Lung (tissue), 11 donors: ENCODE measurements at regions not wholly inside any gene's neighbourhood (a gene's known extent, or its start where the extent isn't known, plus 50 kb on each side); places are given as distances from the start of the nearest gene placed in this dataset.

Experiments used
- ATAC-seq: fragments of 200-7000 bp; cut with Tn5 transposase; one replicate; pipeline ENCODE4 v1.9.1; 2020; ENCODE audit warnings: moderate number of reproducible peaks; ENCODE audit not compliant: insufficient read depth, low FRiP score
- DNase-seq, 3 donors: peaks; one replicate each; pipeline ENCODE4 v3.0.0-alpha.2; 2013 to 2017
- H3K27ac ChIP-seq, 2 donors: one replicate each; pipeline ENCODE4 v1.5.1; 2013; ENCODE audit warnings: mild to moderate bottlenecking in 2 of 2, moderate library complexity in 2 of 2, control low read depth in 1 of 2, inconsistent platforms in 1 of 2, low read depth in 1 of 2, low read length in 1 of 2
- H3K27me3 ChIP-seq, 3 donors: one replicate each; pipeline ENCODE4 v1.5.1; 2013; ENCODE audit warnings: low read length in 2 of 3; ENCODE audit not compliant: control insufficient read depth in 3 of 3, insufficient read depth in 3 of 3
- H3K36me3 ChIP-seq, 4 donors: one replicate each; pipeline ENCODE4 v1.5.1; 2013; ENCODE audit warnings: low read length in 4 of 4, mild to moderate bottlenecking in 1 of 4, moderate library complexity in 1 of 4; ENCODE audit not compliant: control insufficient read depth in 4 of 4, insufficient read depth in 4 of 4
- H3K4me1 ChIP-seq, 5 donors: one replicate each; pipeline ENCODE4 v1.5.1; 2013; ENCODE audit warnings: low read length in 5 of 5, mild to moderate bottlenecking in 2 of 5, moderate library complexity in 1 of 5; ENCODE audit not compliant: control insufficient read depth in 5 of 5, insufficient read depth in 5 of 5
- H3K4me3 ChIP-seq: one replicate; pipeline ENCODE4 v1.5.1; 2013; ENCODE audit warnings: mild to moderate bottlenecking, control low read depth, moderate library complexity
- H3K9ac ChIP-seq, 2 donors: one replicate each; pipeline ENCODE4 v1.5.1; 2013; ENCODE audit warnings: low read length in 2 of 2, control low read depth in 1 of 2; ENCODE audit not compliant: insufficient read depth in 1 of 2
- H3K9me3 ChIP-seq, 4 donors: one replicate each; pipeline ENCODE4 v1.5.1; 2013; ENCODE audit warnings: low read length in 3 of 4, mild to moderate bottlenecking in 1 of 4, moderate library complexity in 1 of 4; ENCODE audit not compliant: control insufficient read depth in 4 of 4, insufficient read depth in 3 of 4
- CTCF ChIP-seq: IDR thresholded peaks from 2 replicates; pipeline ENCODE4 v1.5.1; 2012; ENCODE audit warnings: mild to moderate bottlenecking; ENCODE audit errors: control extremely low read depth, extremely low read depth
- whole genome bisulfite sequencing, 2 donors: extraction: QIAGEN DNeasy Blood & Tissue Kit; methylation state at CpG; one replicate each; pipeline ENCODE4 v1.1.7; 2013; 5-methylcytosine and 5-hydroxymethylcytosine counted together
- donor health status: control.
- donor health status: control.
- donor health status: Bipolar disorder and iron deficiency.
- donor health status: healthy.
- donor health status: DM: yes; HTN: yes; CAD: no.

- DNase-seq, result no peak
- H3K4me1 ChIP-seq, result no peaks in the 10 kb centered on the region
- no peaks in the 10 kb centered on the region for H3K27me3 ChIP-seq
- H3K27ac ChIP-seq, result no peak overlapping the region
- H3K36me3 ChIP-seq, result no peaks in the 10 kb centered on the region
- 48 to 66% methylated on average over 5 of the region's 5 CpGs for WGBS, 2 donors
- H3K9me3 ChIP-seq, result peaks cover 0 to 7% (median 0%) of the 10 kb centered on the region in 4 donors
- TF ChIP-seq CTCF, result no peak
- H3K9ac ChIP-seq, result no peak overlapping the region
- H3K4me3 ChIP-seq, result no peak overlapping the region
- ATAC-seq, result no peak
Observed at GRCh38 chr11:37788141-37788877, 1190.3 kb upstream of the RAG2 start.

GRCh38 chr11:37786214-37786755 lies 1188.2 kb upstream of the RAG2 start:
- Histone ChIP-seq H3K27ac (no peak overlapping the region), H3K36me3 (no peaks in the 10 kb centered on the region), H3K9me3 (peaks cover 0 to 7% (median 6%) of the 10 kb centered on the region in 4 donors), H3K27me3 (no peaks in the 10 kb centered on the region), H3K4me1 (no peaks in the 10 kb centered on the region), H3K9ac (no peak overlapping the region), H3K4me3 (no peak overlapping the region)
- DNase-seq, result no peak
- no peak for ATAC-seq
- 24 to 60% methylated on average over 1 of the region's 1 CpG for WGBS, 2 donors
- TF ChIP-seq CTCF, result no peak

GRCh38 chr11:37774441-37774840 lies 1176.4 kb upstream of the RAG2 start:
- no peak overlapping the region for H3K9ac ChIP-seq
- no peaks in the 10 kb centered on the region for H3K9me3 ChIP-seq
- DNase-seq (no peak), ATAC-seq (no peak)
- no peaks in the 10 kb centered on the region for H3K4me1 ChIP-seq
- no peaks in the 10 kb centered on the region for H3K27me3 ChIP-seq
- H3K36me3 ChIP-seq, result no peaks in the 10 kb centered on the region
- WGBS, 2 donors, result 93 to 95% methylated on average over 8 of the region's 8 CpGs
- TF ChIP-seq CTCF, result no peak
- H3K27ac ChIP-seq, result no peak overlapping the region
- H3K4me3 ChIP-seq, result no peak overlapping the region
